ENCODE measurements at regions not wholly inside any gene's neighbourhood (a gene's known extent, or its start where the extent isn't known, plus 50 kb on each side); places are given as distances from the start of the nearest gene placed in this dataset.
A peak's percentile ranks its signal among the peaks of the same experiment; 100 is the strongest.

DNA sequence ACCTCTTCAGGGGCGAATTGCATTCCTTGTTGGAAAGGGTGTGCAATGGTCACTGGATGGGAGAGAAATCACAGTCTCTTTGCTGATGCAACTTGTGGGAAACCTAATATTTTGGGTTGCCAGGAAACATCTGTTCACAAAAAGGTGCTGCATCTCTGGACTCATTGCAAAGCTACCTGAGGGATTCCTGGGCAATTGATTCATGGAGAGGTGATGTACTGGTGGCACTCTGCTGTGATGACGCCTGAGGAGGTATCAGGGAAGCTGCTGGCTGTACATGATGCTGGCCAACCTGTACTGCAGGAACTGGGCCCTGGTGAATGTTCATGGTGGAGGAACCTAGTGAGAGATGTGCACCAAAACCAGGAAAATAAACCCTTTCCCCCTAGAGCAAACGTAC lies 516.0 kb upstream of the SPHKAP start:
- TF ChIP-seq, protein P1, sequence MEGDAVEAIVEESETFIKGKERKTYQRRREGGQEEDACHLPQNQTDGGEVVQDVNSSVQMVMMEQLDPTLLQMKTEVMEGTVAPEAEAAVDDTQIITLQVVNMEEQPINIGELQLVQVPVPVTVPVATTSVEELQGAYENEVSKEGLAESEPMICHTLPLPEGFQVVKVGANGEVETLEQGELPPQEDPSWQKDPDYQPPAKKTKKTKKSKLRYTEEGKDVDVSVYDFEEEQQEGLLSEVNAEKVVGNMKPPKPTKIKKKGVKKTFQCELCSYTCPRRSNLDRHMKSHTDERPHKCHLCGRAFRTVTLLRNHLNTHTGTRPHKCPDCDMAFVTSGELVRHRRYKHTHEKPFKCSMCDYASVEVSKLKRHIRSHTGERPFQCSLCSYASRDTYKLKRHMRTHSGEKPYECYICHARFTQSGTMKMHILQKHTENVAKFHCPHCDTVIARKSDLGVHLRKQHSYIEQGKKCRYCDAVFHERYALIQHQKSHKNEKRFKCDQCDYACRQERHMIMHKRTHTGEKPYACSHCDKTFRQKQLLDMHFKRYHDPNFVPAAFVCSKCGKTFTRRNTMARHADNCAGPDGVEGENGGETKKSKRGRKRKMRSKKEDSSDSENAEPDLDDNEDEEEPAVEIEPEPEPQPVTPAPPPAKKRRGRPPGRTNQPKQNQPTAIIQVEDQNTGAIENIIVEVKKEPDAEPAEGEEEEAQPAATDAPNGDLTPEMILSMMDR (IDR thresholded peaks at IDR 0.05; ENCODE audit: low read depth, low read length), result no peak
- no peak for DNase-seq (ENCODE audit: low read depth in 2 of 2)
- no peak overlapping the region for H3K4me3 ChIP-seq (replicated peaks in 1 of 2; ENCODE audit: low read depth in 2 of 2, low read length in 2 of 2)

DNA sequence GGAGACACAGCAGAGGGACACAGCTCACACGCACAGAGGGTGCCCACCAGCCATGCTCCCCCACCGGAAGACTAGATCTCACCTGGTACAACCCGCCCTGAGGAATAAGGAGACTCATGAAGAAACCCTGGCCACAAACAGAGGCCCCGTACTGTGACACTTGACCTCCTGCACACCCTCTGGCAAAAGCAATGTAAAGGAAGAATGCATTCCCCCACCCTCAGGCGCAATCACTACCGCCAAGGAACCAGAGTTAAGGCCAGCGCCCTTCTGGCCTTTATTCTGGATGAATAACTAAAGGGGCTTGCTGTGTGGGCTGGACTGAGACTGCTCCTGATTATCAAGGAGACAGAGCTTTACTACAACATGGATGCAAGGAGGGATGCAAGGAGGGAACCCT lies 509.2 kb upstream of the SPHKAP start:
- DNase-seq (ENCODE audit: low read depth in 2 of 2), result no peak
- no peak overlapping the region for H3K4me3 ChIP-seq (replicated peaks in 1 of 2; ENCODE audit: low read depth in 2 of 2, low read length in 2 of 2)
- TF ChIP-seq, protein P1 (IDR thresholded peaks at IDR 0.05; ENCODE audit: low read depth, low read length), result no peak

DNA sequence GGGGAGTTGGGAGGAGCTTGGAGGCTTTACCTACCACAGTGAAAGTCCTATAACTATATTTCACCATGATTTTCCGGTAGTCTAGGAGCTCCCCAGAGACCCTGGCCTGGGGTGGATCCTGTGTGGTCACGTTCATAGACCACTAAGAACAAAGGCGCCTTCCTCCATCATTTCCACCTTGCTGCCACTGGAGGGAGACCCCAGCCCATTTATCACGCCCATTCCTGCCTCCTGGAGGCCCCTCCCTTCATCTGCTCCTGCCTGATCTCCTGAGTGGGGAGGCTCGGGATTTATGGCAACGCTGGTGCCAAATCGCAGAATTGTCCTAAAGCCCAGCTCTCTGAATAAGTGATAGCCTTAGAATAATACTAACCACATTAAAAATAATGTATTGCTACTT lies 507.6 kb upstream of the SPHKAP start:
- H3K4me3 ChIP-seq (replicated peaks in 1 of 2; ENCODE audit: low read depth in 2 of 2, low read length in 2 of 2), result no peak overlapping the region
- peak; percentile 19 to 36 for DNase-seq (ENCODE audit: low read depth in 2 of 2)
- TF ChIP-seq, protein P1 (IDR thresholded peaks at IDR 0.05; ENCODE audit: low read depth, low read length), result peak; percentile 20

- DNase-seq (ENCODE audit: low read depth in 2 of 2), result peak; percentile 58 to 71
- TF ChIP-seq, protein P1 (IDR thresholded peaks at IDR 0.05; ENCODE audit: low read depth, low read length), result no peak
- H3K4me3 ChIP-seq (replicated peaks in 1 of 2; ENCODE audit: low read depth in 2 of 2, low read length in 2 of 2), result no peak overlapping the region
Observed at GRCh38 chr2:228688007-228688645, 506.6 kb upstream of the SPHKAP start.

GRCh38 chr2:228681979-228682378 lies 500.5 kb upstream of the SPHKAP start:
- no peak overlapping the region for H3K4me3 ChIP-seq (replicated peaks in 1 of 2; ENCODE audit: low read depth in 2 of 2, low read length in 2 of 2)
- DNase-seq (ENCODE audit: low read depth in 2 of 2), result no peak
- TF ChIP-seq, protein P1 (IDR thresholded peaks at IDR 0.05; ENCODE audit: low read depth, low read length), result no peak

DNA sequence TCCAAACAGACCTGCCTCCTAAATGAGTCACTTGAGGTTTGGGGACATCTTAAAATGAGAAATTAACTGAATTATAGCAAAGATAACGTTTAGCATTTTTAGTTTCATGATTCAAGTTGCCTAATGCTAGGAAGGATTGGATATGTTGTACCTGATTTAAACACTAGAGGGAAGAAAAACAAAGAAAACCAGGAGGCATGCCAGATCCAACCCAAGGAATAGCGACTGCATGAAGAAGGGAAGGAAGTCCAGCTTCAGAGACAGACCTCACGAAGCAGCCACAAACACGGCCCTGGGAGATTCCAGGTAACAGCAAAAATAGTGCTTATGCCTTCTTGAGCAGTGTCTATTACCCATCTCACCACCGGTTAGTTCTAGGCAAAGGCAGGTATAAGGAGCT lies 499.9 kb upstream of the SPHKAP start:
- TF ChIP-seq, protein P1 (IDR thresholded peaks at IDR 0.05; ENCODE audit: low read depth, low read length), result peak; percentile 59
- H3K4me3 ChIP-seq (replicated peaks in 1 of 2; ENCODE audit: low read depth in 2 of 2, low read length in 2 of 2), result no peak overlapping the region
- DNase-seq (ENCODE audit: low read depth in 2 of 2), result peak; percentile 77 to 82

DNA sequence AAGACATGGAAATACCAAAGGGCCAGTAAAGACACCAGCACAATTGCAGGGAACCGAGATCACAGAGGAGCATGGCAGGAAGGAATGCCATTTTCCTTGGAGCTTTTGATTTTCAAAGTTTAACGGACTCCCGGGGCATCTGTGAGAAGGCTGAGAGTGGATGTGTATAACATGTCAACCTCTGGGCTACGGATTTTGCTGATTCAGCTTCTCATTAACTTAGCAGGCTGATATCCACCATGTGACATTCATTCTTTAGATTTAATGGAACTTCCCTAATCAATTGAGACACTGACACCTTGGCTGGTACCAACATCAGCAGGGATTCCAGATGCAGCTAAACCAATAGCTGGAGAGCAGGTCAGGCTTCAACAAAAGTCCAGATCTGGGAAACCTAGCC lies 496.6 kb upstream of the SPHKAP start:
- DNase-seq (ENCODE audit: low read depth in 2 of 2), result no peak
- TF ChIP-seq, protein P1 (IDR thresholded peaks at IDR 0.05; ENCODE audit: low read depth, low read length), result no peak
- no peak overlapping the region for H3K4me3 ChIP-seq (replicated peaks in 1 of 2; ENCODE audit: low read depth in 2 of 2, low read length in 2 of 2)
